ENCODE measurements at regions not wholly inside any gene's neighbourhood (a gene's known extent, or its start where the extent isn't known, plus 50 kb on each side); places are given as distances from the start of the nearest gene placed in this dataset.

- Histone ChIP-seq H3K27ac (no peak overlapping the region), H3K4me1 (no peaks in the 10 kb centered on the region), H3K27me3 (no peaks in the 10 kb centered on the region), H3K9me3 (no peaks in the 10 kb centered on the region), H3K36me3 (ENCODE audit: low read depth, missing control alignments) (no peaks in the 10 kb centered on the region), H3K4me3 (no peak overlapping the region)
- WGBS, 2 donors = 92 to 100% methylated on average over 1 of the region's 1 CpG
- DNase-seq = no peak
- TF ChIP-seq CTCF (IDR thresholded peaks at IDR 0.05) (no peak), POLR2A (IDR thresholded peaks at IDR 0.05) (no peak)
- intact Hi-C loops (cut with DNase I; ENCODE audit: low total_unique reads) = no loop called here
These were observed 124.7 kb upstream of the NIPBL start for GRCh38 chr5:36751886-36752285.

GRCh38 chr5:36755342-36755741 is 121.2 kb upstream of the NIPBL start:
- Histone ChIP-seq H3K36me3 (ENCODE audit: low read depth, missing control alignments) (no peaks in the 10 kb centered on the region), H3K9me3 (no peaks in the 10 kb centered on the region), H3K4me3 (no peak overlapping the region), H3K27ac (no peak overlapping the region), H3K27me3 (no peaks in the 10 kb centered on the region), H3K4me1 (no peaks in the 10 kb centered on the region)
- intact Hi-C loops (cut with DNase I; ENCODE audit: low total_unique reads) = no loop called here
- DNase-seq = no peak
- TF ChIP-seq POLR2A (IDR thresholded peaks at IDR 0.05) (no peak), CTCF (IDR thresholded peaks at IDR 0.05) (no peak)
- 78 to 89% methylated on average over 3 of the region's 3 CpGs for WGBS, 2 donors

GRCh38 chr5:36755920-36756488 is 120.6 kb upstream of the NIPBL start:
- no peak overlapping the region for H3K27ac ChIP-seq
- H3K9me3 ChIP-seq = no peaks in the 10 kb centered on the region
- H3K36me3 ChIP-seq (ENCODE audit: low read depth, missing control alignments) = no peaks in the 10 kb centered on the region
- no peak for DNase-seq
- H3K4me3 ChIP-seq = no peak overlapping the region
- 91 to 94% methylated on average over 1 of the region's 1 CpG for WGBS, 2 donors
- H3K27me3 ChIP-seq = no peaks in the 10 kb centered on the region
- TF ChIP-seq POLR2A (IDR thresholded peaks at IDR 0.05) = no peak
- TF ChIP-seq CTCF (IDR thresholded peaks at IDR 0.05) = no peak
- H3K4me1 ChIP-seq = no peaks in the 10 kb centered on the region
- intact Hi-C loops (cut with DNase I; ENCODE audit: low total_unique reads) = no loop called here

GRCh38 chr5:36756848-36757247 is 119.7 kb upstream of the NIPBL start:
- 87 to 90% methylated on average over 2 of the region's 2 CpGs for WGBS, 2 donors
- Histone ChIP-seq H3K36me3 (ENCODE audit: low read depth, missing control alignments) (no peaks in the 10 kb centered on the region), H3K27me3 (no peaks in the 10 kb centered on the region), H3K4me3 (no peak overlapping the region), H3K9me3 (no peaks in the 10 kb centered on the region), H3K27ac (no peak overlapping the region), H3K4me1 (no peaks in the 10 kb centered on the region)
- DNase-seq = no peak
- intact Hi-C loops (cut with DNase I; ENCODE audit: low total_unique reads) = no loop called here
- TF ChIP-seq CTCF (IDR thresholded peaks at IDR 0.05) (no peak), POLR2A (IDR thresholded peaks at IDR 0.05) (no peak)

GRCh38 chr5:36759117-36759516 is 117.5 kb upstream of the NIPBL start:
- TF ChIP-seq POLR2A (IDR thresholded peaks at IDR 0.05) (no peak), CTCF (IDR thresholded peaks at IDR 0.05) (no peak)
- H3K27me3 ChIP-seq = no peaks in the 10 kb centered on the region
- intact Hi-C loops (cut with DNase I; ENCODE audit: low total_unique reads) = no loop called here
- H3K4me3 ChIP-seq = no peak overlapping the region
- no peak overlapping the region for H3K27ac ChIP-seq
- no peak for DNase-seq
- H3K4me1 ChIP-seq = no peaks in the 10 kb centered on the region
- 85 to 87% methylated on average over 1 of the region's 1 CpG for WGBS, 2 donors
- no peaks in the 10 kb centered on the region for H3K9me3 ChIP-seq
- no peaks in the 10 kb centered on the region for H3K36me3 ChIP-seq (ENCODE audit: low read depth, missing control alignments)

Measured in testis (tissue), 2 donors.